Psoas muscle (tissue), 7 donors: ENCODE measurements at regions not wholly inside any gene's neighbourhood (a gene's known extent, or its start where the extent isn't known, plus 50 kb on each side); places are given as distances from the start of the nearest gene placed in this dataset.
"Not testable (repeated sequence)": the region's sequence is repeated elsewhere in the genome, so short reads cannot be mapped to it uniquely, and the experiment has no call there.

Experiments
- ATAC-seq, 4 donors: fragments of 200-7000 bp; cut with Tn5 transposase; one replicate each; pipeline ENCODE4 v1.9.1; 2020; ENCODE audit warnings: moderate library complexity in 3 of 4, mild to moderate bottlenecking in 2 of 4
- DNase-seq, 2 donors: peaks; one replicate each; pipeline ENCODE4 v3.0.0-alpha.2; 2020
- H3K27ac ChIP-seq: fragments of 200-600 bp; one replicate; pipeline ENCODE4 v1.8.0; 2022
- H3K27me3 ChIP-seq, 3 donors: fragments of 200-600 bp in 1 of 3; one replicate each; pipeline versions ENCODE4 v1.6.1 to v1.8.0; 2013 to 2022; ENCODE audit warnings: low read length in 2 of 3, mild to moderate bottlenecking in 2 of 3, moderate library complexity in 1 of 3; ENCODE audit not compliant: insufficient read depth in 3 of 3
- H3K36me3 ChIP-seq, 2 donors: fragments of 200-600 bp in 1 of 2; one replicate each; pipeline versions ENCODE4 v1.6.1 to v1.8.0; 2013 to 2022; ENCODE audit warnings: low read depth in 1 of 2, mild to moderate bottlenecking in 1 of 2, moderate library complexity in 1 of 2; ENCODE audit not compliant: insufficient read depth in 1 of 2
- H3K4me1 ChIP-seq: fragments of 200-600 bp; one replicate; pipeline ENCODE4 v1.8.0; 2022
- H3K4me3 ChIP-seq: fragments of 200-600 bp; one replicate; pipeline ENCODE4 v1.8.0; 2022; ENCODE audit warnings: mild to moderate bottlenecking
- H3K9me3 ChIP-seq: fragments of 200-600 bp; one replicate; pipeline ENCODE4 v1.8.0; 2022
- CTCF ChIP-seq: fragments of 200-600 bp; IDR thresholded peaks from one replicate; pipeline ENCODE4 v1.8.0; 2022; ENCODE audit warnings: antibody characterized with exemption
- WGBS, 3 donors: extraction: QIAGEN DNeasy Blood & Tissue Kit; methylation state at CpG; one replicate each; pipeline versions ENCODE4 v1.1.6 to v1.1.7; 2013; 5-methylcytosine and 5-hydroxymethylcytosine counted together
- intact Hi-C, 2 donors: fragments of 100-400 bp; cut with DNase I; formaldehyde crosslinking; loops; one replicate each; pipeline versions ENCODE4 v1.11.0 to v1.14.2; 2022
- donor health status: healthy with polysubstance abuse.
- donor health status: DM: no; HTN: no; CAD: no; lungs with moderate emphysema.
- donor health status: Bipolar disorder and iron deficiency.
- donor health status: healthy.
- donor health status: DM: yes; HTN: yes; CAD: no.
- donor health status: DM: no; HTN: no; CAD: no.
- donor health status: DM: yes; HTN: yes; CAD: no.

- H3K27ac ChIP-seq: no peak overlapping the region
- DNase-seq: no peak
- H3K4me3 ChIP-seq: no peak overlapping the region
- H3K27me3 ChIP-seq: no peaks in the 10 kb centered on the region
- no peak for ATAC-seq
- intact Hi-C loops: no loop called here
- 92 to 100% (median 97%) methylated on average over 1 of the region's 1 CpG for WGBS, 3 donors
- no peaks in the 10 kb centered on the region for H3K4me1 ChIP-seq
- H3K9me3 ChIP-seq: no peaks in the 10 kb centered on the region
- TF ChIP-seq CTCF: no peak
- no peaks in the 10 kb centered on the region for H3K36me3 ChIP-seq
Observed at GRCh38 chr6:134427721-134428120, 109.8 kb upstream of the SGK1 start.

GRCh38 chr6:134426623-134427022 is 108.7 kb upstream of the SGK1 start:
- intact Hi-C loops: no loop called here
- no peak for TF ChIP-seq CTCF
- H3K27me3 ChIP-seq: no peaks in the 10 kb centered on the region
- ATAC-seq (no peak), DNase-seq (no peak)
- WGBS, 3 donors: 65 to 86% (median 83%) methylated on average over 4 of the region's 4 CpGs
- H3K9me3 ChIP-seq: no peaks in the 10 kb centered on the region
- H3K4me1 ChIP-seq: no peaks in the 10 kb centered on the region
- H3K4me3 ChIP-seq: no peak overlapping the region
- no peak overlapping the region for H3K27ac ChIP-seq
- H3K36me3 ChIP-seq: no peaks in the 10 kb centered on the region

- H3K4me3 ChIP-seq, ATAC-seq, DNase-seq, H3K4me1 ChIP-seq, H3K27ac ChIP-seq, H3K9me3 ChIP-seq, intact Hi-C loops, H3K36me3 ChIP-seq, H3K27me3 ChIP-seq: not testable (repeated sequence)
- WGBS, 3 donors: 95 to 100% (median 99%) methylated on average over 1 of the region's 1 CpG
Observed at GRCh38 chr6:134425917-134426316, 108.0 kb upstream of the SGK1 start.

GRCh38 chr6:134425513-134425912 is 107.6 kb upstream of the SGK1 start:
- Histone ChIP-seq H3K36me3 (no peaks in the 10 kb centered on the region), H3K27me3 (no peaks in the 10 kb centered on the region), H3K9me3 (no peaks in the 10 kb centered on the region), H3K4me1 (no peaks in the 10 kb centered on the region), H3K27ac (no peak overlapping the region), H3K4me3 (no peak overlapping the region)
- ATAC-seq: no peak
- 80 to 85% (median 80%) methylated on average over 6 of the region's 6 CpGs for WGBS, 3 donors
- intact Hi-C loops: no loop called here
- TF ChIP-seq CTCF: no peak
- DNase-seq: no peak

- intact Hi-C loops: no loop called here
- TF ChIP-seq CTCF: no peak
- no peak for ATAC-seq
Observed at GRCh38 chr6:134424798-134425170, 106.9 kb upstream of the SGK1 start.

More at GRCh38 chr6:134424798-134425170, 106.9 kb upstream of the SGK1 start:
- H3K27ac ChIP-seq: no peak overlapping the region
- no peaks in the 10 kb centered on the region for H3K27me3 ChIP-seq
- H3K4me1 ChIP-seq: no peaks in the 10 kb centered on the region
- H3K4me3 ChIP-seq: no peak overlapping the region
- H3K9me3 ChIP-seq: no peaks in the 10 kb centered on the region
- H3K36me3 ChIP-seq: no peaks in the 10 kb centered on the region
- DNase-seq: no peak
- 78 to 100% (median 88%) methylated on average over 1 of the region's 1 CpG for WGBS, 3 donors
